B cell (primary cell): ENCODE measurements at regions not wholly inside any gene's neighbourhood (a gene's known extent, or its start where the extent isn't known, plus 50 kb on each side); places are given as distances from the start of the nearest gene placed in this dataset.

ENCODE experiments used
- ATAC-seq: fragments of 200-7000 bp; cut with Tn5 transposase; one replicate; pipeline ENCODE4 v1.10.0; 2021; ENCODE audit warnings: low read depth, mild to moderate bottlenecking, moderate number of reproducible peaks, moderate library complexity
- CTCF ChIA-PET: fragments of 350-600 bp; sonication (Branson Sonifier 250); formaldehyde crosslinking; loops from one replicate; lab custom pipeline; 2021; ENCODE audit warnings: antibody characterized with exemption, inconsistent platforms; lab: Charles Lee
- POLR2A ChIA-PET: fragments of 350-600 bp; sonication (Branson Sonifier 250); formaldehyde crosslinking; loops from one replicate; lab custom pipeline; 2021; ENCODE audit warnings: antibody characterized with exemption; lab: Charles Lee
- DNase-seq: peaks from one replicate; pipeline ENCODE4 v3.0.0; 2013
- H2AFZ ChIP-seq: 2 replicates; pipeline ENCODE4 v1.6.1; 2012; ENCODE audit warnings: mild to moderate bottlenecking, low read depth, low read length; ENCODE audit not compliant: insufficient read depth, poor library complexity, severe bottlenecking
- H3K27ac ChIP-seq, 2 donors: 1 replicate in 1 of 2; 2 replicates in 1 of 2; pipeline ENCODE4 v1.5.1; 2012 to 2013; ENCODE audit warnings: low read length in 2 of 2, mild to moderate bottlenecking in 2 of 2, moderate library complexity in 1 of 2
- H3K27me3 ChIP-seq, 4 experiments: fragments of 200-600 bp in 1 of 4; sonication (generic) in 1 of 4; replicated peaks in 1 of 4; 1 replicate in 2 of 4; 2 replicates in 2 of 4; pipeline versions ENCODE4 v1.6.1 to v1.7.0; 2013 to 2016; ENCODE audit warnings: low read length in 3 of 4, mild to moderate bottlenecking in 2 of 4, mixed read lengths in 1 of 4, moderate library complexity in 1 of 4; ENCODE audit not compliant: insufficient read depth in 4 of 4, control insufficient read depth in 3 of 4; ENCODE audit errors: control extremely low read depth in 1 of 4
- H3K36me3 ChIP-seq, 2 experiments: replicated peaks in 1 of 2; 1 replicate in 1 of 2; 2 replicates in 1 of 2; pipeline versions ENCODE4 v1.6.1 to v1.7.1; 2013; ENCODE audit warnings: low read length in 1 of 2; ENCODE audit not compliant: insufficient read depth in 2 of 2, control insufficient read depth in 1 of 2; ENCODE audit errors: control extremely low read depth in 1 of 2, extremely low read depth in 1 of 2
- H3K4me1 ChIP-seq, 2 donors: fragments of 200-600 bp in 1 of 2; sonication (generic) in 1 of 2; 1 replicate in 1 of 2; 2 replicates in 1 of 2; pipeline versions ENCODE4 v1.5.1 to v1.6.1; 2013 to 2017; ENCODE audit warnings: low read length in 2 of 2; ENCODE audit not compliant: control insufficient read depth in 2 of 2, insufficient read depth in 2 of 2
- H3K4me2 ChIP-seq: replicated peaks from 2 replicates; pipeline ENCODE3; 2012; ENCODE audit warnings: mild to moderate bottlenecking, low read depth, low read length; ENCODE audit not compliant: poor library complexity, severe bottlenecking
- H3K4me3 ChIP-seq, 5 experiments: fragments of 200-600 bp in 1 of 5; sonication (generic) in 1 of 5; 1 replicate in 3 of 5; 2 replicates in 2 of 5; pipeline versions ENCODE4 v1.5.1 to v1.7.0; 2011 to 2016; ENCODE audit warnings: low read length in 4 of 5, mild to moderate bottlenecking in 4 of 5, low read depth in 2 of 5, control low read depth in 1 of 5, moderate library complexity in 1 of 5; ENCODE audit not compliant: insufficient read depth in 1 of 5; ENCODE audit errors: control extremely low read depth in 1 of 5, extremely low read depth in 1 of 5
- H3K79me2 ChIP-seq: fragments of 200-600 bp; sonication (generic); one replicate; pipeline ENCODE4 v1.6.0; 2016; ENCODE audit warnings: low read length; ENCODE audit not compliant: control insufficient read depth, insufficient read depth
- H3K9ac ChIP-seq: fragments of 200-600 bp; sonication (generic); 2 replicates; pipeline ENCODE4 v1.6.1; 2017; ENCODE audit warnings: mild to moderate bottlenecking, low read length, moderate library complexity
- H3K9me3 ChIP-seq, 3 donors: one replicate each; pipeline versions ENCODE4 v1.6.1 to v1.7.1; 2013; ENCODE audit warnings: low read length in 2 of 3; ENCODE audit not compliant: control insufficient read depth in 2 of 3, insufficient read depth in 1 of 3; ENCODE audit errors: control extremely low read depth in 1 of 3
- H4K20me1 ChIP-seq: 2 replicates; pipeline ENCODE4 v1.6.0; 2012; ENCODE audit warnings: mild to moderate bottlenecking, low read length; ENCODE audit not compliant: insufficient read depth, control insufficient read depth, poor library complexity, severe bottlenecking
- H3K27ac Mint-ChIP-seq: one replicate; pipeline ENCODE4 v1.8.0; 2021; ENCODE audit warnings: mixed read lengths
- H3K27me3 Mint-ChIP-seq: one replicate; pipeline ENCODE4 v1.8.0; 2021; ENCODE audit warnings: mixed read lengths
- H3K4me1 Mint-ChIP-seq: one replicate; pipeline ENCODE4 v1.8.0; 2021; ENCODE audit warnings: mixed read lengths
- H3K4me3 Mint-ChIP-seq: one replicate; pipeline ENCODE4 v1.8.0; 2021; ENCODE audit warnings: mixed read lengths
- H3K9me3 Mint-ChIP-seq: one replicate; pipeline ENCODE4 v1.8.0; 2022; ENCODE audit warnings: mixed read lengths; ENCODE audit not compliant: insufficient read depth
- EZH2 ChIP-seq: IDR thresholded peaks from 2 replicates; pipeline ENCODE4 v1.6.1; 2012; ENCODE audit warnings: borderline replicate concordance, low read depth, mild to moderate bottlenecking, moderate library complexity, low read length; ENCODE audit not compliant: insufficient read depth, poor library complexity, severe bottlenecking
- WGBS: methylation state at CpG from one replicate; pipeline ENCODE4 v1.1.5; 2013; ENCODE audit warnings: missing lambda C conversion rate; ENCODE audit not compliant: insufficient coverage; 5-methylcytosine and 5-hydroxymethylcytosine counted together
- intact Hi-C: fragments of 100-400 bp; cut with micrococcal nuclease; formaldehyde crosslinking; loops from one replicate; pipeline ENCODE4 v1.10.0; 2022
- TF ChIP-seq, protein P1 (sequence below): fragments of 200-600 bp; IDR thresholded peaks from one replicate; pipeline ENCODE4 v1.8.0; 2022; ENCODE audit warnings: antibody characterized with exemption, mild to moderate bottlenecking

DNA sequence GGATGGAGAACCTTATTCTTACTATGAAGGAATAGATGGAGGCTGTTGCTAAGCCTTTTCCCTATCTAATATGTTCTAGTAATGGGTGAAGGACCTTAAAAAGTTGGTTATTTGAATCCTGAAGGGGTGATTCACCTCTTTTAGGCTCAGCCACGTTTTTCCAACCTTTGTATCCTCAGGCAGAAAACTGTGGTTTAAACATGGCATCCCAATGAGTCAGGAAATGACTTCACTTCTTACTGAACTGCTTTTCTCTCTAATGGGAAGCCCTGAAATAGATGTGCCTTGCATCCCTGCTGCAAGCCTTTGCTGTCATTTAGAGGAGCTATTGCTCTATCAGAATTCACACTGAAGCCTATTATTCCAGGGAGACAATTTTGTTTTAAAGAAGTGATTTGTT is 191.0 kb upstream of the ARX start:
- intact Hi-C loops = no loop called here
- Mint-ChIP-seq H3K27me3 (no peaks in the 10 kb centered on the region), H3K4me1 (no peaks in the 10 kb centered on the region), H3K4me3 (no peak overlapping the region), H3K9me3 (no peaks in the 10 kb centered on the region), H3K27ac (no peak overlapping the region)
- ChIA-PET POLR2A (no interaction called here), CTCF (no interaction called here)
- WGBS = no CpG with 5 or more reads among the region's 1 CpG
- no peak overlapping the region for H3K4me2 ChIP-seq
- H2AFZ ChIP-seq = no peak overlapping the region
- H3K79me2 ChIP-seq = no peaks in the 10 kb centered on the region
- ATAC-seq (no peak), DNase-seq (no peak)
- H3K4me1 ChIP-seq = no peaks in the 10 kb centered on the region
- no peaks in the 10 kb centered on the region for H3K36me3 ChIP-seq
- no peaks in the 10 kb centered on the region for H4K20me1 ChIP-seq
- TF ChIP-seq, protein P1, sequence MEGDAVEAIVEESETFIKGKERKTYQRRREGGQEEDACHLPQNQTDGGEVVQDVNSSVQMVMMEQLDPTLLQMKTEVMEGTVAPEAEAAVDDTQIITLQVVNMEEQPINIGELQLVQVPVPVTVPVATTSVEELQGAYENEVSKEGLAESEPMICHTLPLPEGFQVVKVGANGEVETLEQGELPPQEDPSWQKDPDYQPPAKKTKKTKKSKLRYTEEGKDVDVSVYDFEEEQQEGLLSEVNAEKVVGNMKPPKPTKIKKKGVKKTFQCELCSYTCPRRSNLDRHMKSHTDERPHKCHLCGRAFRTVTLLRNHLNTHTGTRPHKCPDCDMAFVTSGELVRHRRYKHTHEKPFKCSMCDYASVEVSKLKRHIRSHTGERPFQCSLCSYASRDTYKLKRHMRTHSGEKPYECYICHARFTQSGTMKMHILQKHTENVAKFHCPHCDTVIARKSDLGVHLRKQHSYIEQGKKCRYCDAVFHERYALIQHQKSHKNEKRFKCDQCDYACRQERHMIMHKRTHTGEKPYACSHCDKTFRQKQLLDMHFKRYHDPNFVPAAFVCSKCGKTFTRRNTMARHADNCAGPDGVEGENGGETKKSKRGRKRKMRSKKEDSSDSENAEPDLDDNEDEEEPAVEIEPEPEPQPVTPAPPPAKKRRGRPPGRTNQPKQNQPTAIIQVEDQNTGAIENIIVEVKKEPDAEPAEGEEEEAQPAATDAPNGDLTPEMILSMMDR = no peak
- no peak overlapping the region for H3K27ac ChIP-seq
- no peak overlapping the region for H3K9ac ChIP-seq
- H3K9me3 ChIP-seq = no peaks in the 10 kb centered on the region
- no peaks in the 10 kb centered on the region for H3K27me3 ChIP-seq
- no peak overlapping the region for H3K4me3 ChIP-seq

DNA sequence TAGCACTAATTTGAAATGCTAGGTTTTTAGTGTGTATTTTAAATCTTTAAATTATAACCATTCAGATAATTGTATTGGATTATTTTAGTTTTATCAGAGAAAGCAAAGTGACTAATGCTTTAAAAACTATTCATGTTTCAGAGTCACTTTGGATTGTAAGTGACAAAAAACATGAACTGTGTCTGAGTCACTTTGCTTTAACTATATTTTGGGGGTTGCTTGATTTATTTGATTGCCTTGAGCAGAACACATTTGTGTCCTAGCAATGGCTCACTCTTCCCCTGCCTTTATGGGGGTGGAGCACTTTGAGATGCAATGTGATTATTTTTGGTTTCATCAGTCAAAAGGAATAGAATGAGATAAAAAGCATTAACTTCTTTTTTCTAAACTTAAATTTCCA is 188.4 kb upstream of the ARX start:
- CTCF ChIA-PET = no interaction called here
- POLR2A ChIA-PET = no interaction called here
- no peak for DNase-seq
- H3K36me3 ChIP-seq = no peaks in the 10 kb centered on the region
- no peak overlapping the region for H2AFZ ChIP-seq
- H3K4me1 ChIP-seq = no peaks in the 10 kb centered on the region
- intact Hi-C loops = no loop called here
- H3K27ac ChIP-seq = no peak overlapping the region
- no peak for ATAC-seq
- H3K27me3 Mint-ChIP-seq = no peaks in the 10 kb centered on the region
- no peaks in the 10 kb centered on the region for H3K27me3 ChIP-seq
- no peaks in the 10 kb centered on the region for H3K9me3 ChIP-seq
- no peak overlapping the region for H3K4me3 Mint-ChIP-seq
- no peak overlapping the region for H3K27ac Mint-ChIP-seq
- H3K4me1 Mint-ChIP-seq = no peaks in the 10 kb centered on the region
- TF ChIP-seq, protein P1 = no peak
- no peak for TF ChIP-seq EZH2
- no peak overlapping the region for H3K4me3 ChIP-seq
- no peak overlapping the region for H3K4me2 ChIP-seq
- H3K9me3 Mint-ChIP-seq = no peaks in the 10 kb centered on the region
- H3K79me2 ChIP-seq = no peaks in the 10 kb centered on the region
- H4K20me1 ChIP-seq = no peaks in the 10 kb centered on the region
- no peak overlapping the region for H3K9ac ChIP-seq
